AG10803 (cell line): ENCODE measurements at regions not wholly inside any gene's neighbourhood (a gene's known extent, or its start where the extent isn't known, plus 50 kb on each side); places are given as distances from the start of the nearest gene placed in this dataset.

ENCODE experiments used
- DNase-seq: peaks from one replicate; pipeline ENCODE4 v3.0.0; 2010; ENCODE audit warnings: low read depth
- H3K4me3 ChIP-seq: 2 replicates; pipeline ENCODE4 v1.5.1; 2011; ENCODE audit warnings: mild to moderate bottlenecking, low read length, control low read depth
- TF ChIP-seq, protein P1 (sequence below): conservative IDR thresholded peaks from 2 replicates; pipeline ENCODE4 v1.5.1; 2011; ENCODE audit warnings: mild to moderate bottlenecking, low read length, control low read depth, inconsistent platforms

DNA sequence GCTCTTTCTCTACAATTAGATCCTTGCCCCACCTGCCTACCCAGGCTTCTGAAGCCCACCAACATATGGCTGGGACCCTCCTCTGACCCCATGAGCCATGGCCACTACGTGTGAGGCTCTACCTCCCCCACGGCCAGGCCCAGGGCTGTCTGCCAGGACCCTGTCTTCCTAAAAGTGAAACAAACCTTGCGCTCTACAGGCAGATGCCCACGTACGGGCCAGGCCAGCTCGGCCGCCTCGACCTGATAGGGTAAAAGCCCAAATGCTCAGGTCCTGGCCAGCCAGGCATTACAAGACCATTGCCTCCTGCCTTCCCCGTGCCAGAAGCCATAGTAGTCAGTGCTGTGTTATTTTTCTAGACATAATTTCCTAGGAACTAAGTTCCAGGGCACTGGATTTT lies 1496.4 kb downstream of the BRD1 start:
- DNase-seq: no peak
- H3K4me3 ChIP-seq: no peak overlapping the region
- TF ChIP-seq, protein P1, sequence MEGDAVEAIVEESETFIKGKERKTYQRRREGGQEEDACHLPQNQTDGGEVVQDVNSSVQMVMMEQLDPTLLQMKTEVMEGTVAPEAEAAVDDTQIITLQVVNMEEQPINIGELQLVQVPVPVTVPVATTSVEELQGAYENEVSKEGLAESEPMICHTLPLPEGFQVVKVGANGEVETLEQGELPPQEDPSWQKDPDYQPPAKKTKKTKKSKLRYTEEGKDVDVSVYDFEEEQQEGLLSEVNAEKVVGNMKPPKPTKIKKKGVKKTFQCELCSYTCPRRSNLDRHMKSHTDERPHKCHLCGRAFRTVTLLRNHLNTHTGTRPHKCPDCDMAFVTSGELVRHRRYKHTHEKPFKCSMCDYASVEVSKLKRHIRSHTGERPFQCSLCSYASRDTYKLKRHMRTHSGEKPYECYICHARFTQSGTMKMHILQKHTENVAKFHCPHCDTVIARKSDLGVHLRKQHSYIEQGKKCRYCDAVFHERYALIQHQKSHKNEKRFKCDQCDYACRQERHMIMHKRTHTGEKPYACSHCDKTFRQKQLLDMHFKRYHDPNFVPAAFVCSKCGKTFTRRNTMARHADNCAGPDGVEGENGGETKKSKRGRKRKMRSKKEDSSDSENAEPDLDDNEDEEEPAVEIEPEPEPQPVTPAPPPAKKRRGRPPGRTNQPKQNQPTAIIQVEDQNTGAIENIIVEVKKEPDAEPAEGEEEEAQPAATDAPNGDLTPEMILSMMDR: no peak

GRCh38 chr22:48327721-48328120 lies 1500.0 kb downstream of the BRD1 start:
- DNase-seq: no peak
- TF ChIP-seq, protein P1: no peak
- H3K4me3 ChIP-seq: no peak overlapping the region

- no peak for DNase-seq
- TF ChIP-seq, protein P1: no peak
- H3K4me3 ChIP-seq: no peak overlapping the region
Measured at GRCh38 chr22:48323746-48324145, 1503.9 kb downstream of the BRD1 start.

GRCh38 chr22:48322907-48323306 lies 1504.8 kb downstream of the BRD1 start:
- TF ChIP-seq, protein P1: no peak
- DNase-seq: no peak
- H3K4me3 ChIP-seq: no peak overlapping the region

GRCh38 chr22:48321986-48322545 lies 1505.6 kb downstream of the BRD1 start:
- DNase-seq: no peak
- H3K4me3 ChIP-seq: no peak overlapping the region
- TF ChIP-seq, protein P1: no peak

GRCh38 chr22:48320683-48321451 lies 1506.8 kb downstream of the BRD1 start:
- TF ChIP-seq, protein P1: no peak
- H3K4me3 ChIP-seq: no peak overlapping the region
- DNase-seq: no peak
